ENCODE measurements at regions not wholly inside any gene's neighbourhood (a gene's known extent, or its start where the extent isn't known, plus 50 kb on each side); places are given as distances from the start of the nearest gene placed in this dataset.

DNA sequence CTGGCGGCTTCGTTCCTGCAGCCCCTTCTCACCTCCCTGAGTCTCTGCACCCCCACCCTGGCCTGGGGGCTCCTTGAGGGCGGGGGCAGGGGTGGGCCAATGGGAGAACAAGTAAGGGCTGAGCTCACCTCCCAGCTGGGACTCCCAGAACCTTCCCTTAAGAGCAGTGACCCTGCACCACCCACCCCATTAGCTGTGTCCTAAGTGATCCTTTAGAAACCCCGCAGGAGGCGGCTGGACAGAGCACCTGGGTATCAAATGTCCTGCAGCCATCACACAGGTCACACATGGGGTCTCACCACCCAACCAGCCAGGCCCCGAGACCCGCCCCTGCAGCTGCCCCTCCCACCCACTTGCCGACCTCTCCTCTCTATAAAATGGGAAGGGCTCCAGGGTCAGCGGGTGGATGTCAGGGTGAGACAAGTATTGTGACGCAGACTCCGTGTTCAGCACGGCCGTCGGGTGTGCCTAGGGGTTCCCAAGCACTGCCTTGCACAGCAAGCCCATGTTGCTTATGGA is 151.2 kb upstream of the C14orf180 start:
- TF ChIP-seq POLR2A (IDR thresholded peaks at IDR 0.05) (no peak), POLR2AphosphoS5 (IDR thresholded peaks at IDR 0.05) (no peak), EP300 (IDR thresholded peaks at IDR 0.05) (no peak)
- TF ChIP-seq, protein P1, sequence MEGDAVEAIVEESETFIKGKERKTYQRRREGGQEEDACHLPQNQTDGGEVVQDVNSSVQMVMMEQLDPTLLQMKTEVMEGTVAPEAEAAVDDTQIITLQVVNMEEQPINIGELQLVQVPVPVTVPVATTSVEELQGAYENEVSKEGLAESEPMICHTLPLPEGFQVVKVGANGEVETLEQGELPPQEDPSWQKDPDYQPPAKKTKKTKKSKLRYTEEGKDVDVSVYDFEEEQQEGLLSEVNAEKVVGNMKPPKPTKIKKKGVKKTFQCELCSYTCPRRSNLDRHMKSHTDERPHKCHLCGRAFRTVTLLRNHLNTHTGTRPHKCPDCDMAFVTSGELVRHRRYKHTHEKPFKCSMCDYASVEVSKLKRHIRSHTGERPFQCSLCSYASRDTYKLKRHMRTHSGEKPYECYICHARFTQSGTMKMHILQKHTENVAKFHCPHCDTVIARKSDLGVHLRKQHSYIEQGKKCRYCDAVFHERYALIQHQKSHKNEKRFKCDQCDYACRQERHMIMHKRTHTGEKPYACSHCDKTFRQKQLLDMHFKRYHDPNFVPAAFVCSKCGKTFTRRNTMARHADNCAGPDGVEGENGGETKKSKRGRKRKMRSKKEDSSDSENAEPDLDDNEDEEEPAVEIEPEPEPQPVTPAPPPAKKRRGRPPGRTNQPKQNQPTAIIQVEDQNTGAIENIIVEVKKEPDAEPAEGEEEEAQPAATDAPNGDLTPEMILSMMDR (IDR thresholded peaks at IDR 0.05): no peak
